Esophagus (tissue), 2 donors: ENCODE measurements at regions not wholly inside any gene's neighbourhood (a gene's known extent, or its start where the extent isn't known, plus 50 kb on each side); places are given as distances from the start of the nearest gene placed in this dataset.

Experiments used
- H3K27ac ChIP-seq, 2 donors: one replicate each; pipeline ENCODE4 v1.5.1; 2013; ENCODE audit warnings: low read depth in 2 of 2, mild to moderate bottlenecking in 2 of 2, inconsistent platforms in 1 of 2, low read length in 1 of 2, moderate library complexity in 1 of 2
- H3K27me3 ChIP-seq, 2 donors: one replicate each; pipeline ENCODE4 v1.6.1; 2013; ENCODE audit warnings: low read length in 2 of 2, control low read depth in 1 of 2, mild to moderate bottlenecking in 1 of 2; ENCODE audit not compliant: insufficient read depth in 2 of 2, control insufficient read depth in 1 of 2
- H3K36me3 ChIP-seq, 2 donors: one replicate each; pipeline ENCODE4 v1.6.1; 2013; ENCODE audit warnings: low read length in 1 of 2; ENCODE audit not compliant: control insufficient read depth in 2 of 2, insufficient read depth in 2 of 2
- H3K4me1 ChIP-seq, 2 donors: one replicate each; pipeline ENCODE4 v1.6.1; 2013; ENCODE audit warnings: low read length in 1 of 2; ENCODE audit not compliant: control insufficient read depth in 2 of 2, insufficient read depth in 2 of 2
- H3K4me3 ChIP-seq, 2 donors: one replicate each; pipeline ENCODE4 v1.5.1; 2013; ENCODE audit warnings: low read length in 2 of 2, mild to moderate bottlenecking in 2 of 2, low read depth in 1 of 2, moderate library complexity in 1 of 2
- H3K9me3 ChIP-seq, 2 donors: one replicate each; pipeline ENCODE4 v1.6.1; 2013; ENCODE audit warnings: mild to moderate bottlenecking in 2 of 2, low read depth in 1 of 2, low read length in 1 of 2, moderate library complexity in 1 of 2; ENCODE audit not compliant: control insufficient read depth in 2 of 2, insufficient read depth in 1 of 2
- WGBS, 2 donors: extraction: QIAGEN DNeasy Blood & Tissue Kit; methylation state at CpG; one replicate each; pipeline ENCODE4 v1.1.7; 2013; 5-methylcytosine and 5-hydroxymethylcytosine counted together
- donor health status: healthy with polysubstance abuse.
- donor health status: Bipolar disorder and iron deficiency.

DNA sequence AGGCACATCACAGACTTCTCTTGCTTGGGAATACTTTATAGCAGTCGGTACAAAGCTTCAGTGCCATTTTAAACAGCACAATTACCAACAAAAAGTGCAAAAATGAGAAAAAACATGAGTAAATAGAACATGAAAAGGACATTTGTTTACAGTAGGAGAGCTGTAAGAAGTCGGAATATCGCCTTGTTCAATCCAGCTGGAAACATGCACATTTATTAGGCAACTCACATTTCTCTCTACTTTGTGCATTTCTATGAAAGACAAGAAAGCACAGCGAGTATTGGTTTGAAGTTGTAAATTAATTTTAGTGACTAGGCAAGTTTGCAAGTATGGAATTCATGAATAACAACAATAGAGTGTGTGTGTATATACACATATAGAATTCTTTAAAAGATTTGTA is 484.7 kb downstream of the DACH1 start:
- no peaks in the 10 kb centered on the region for H3K27me3 ChIP-seq
- H3K36me3 ChIP-seq = no peaks in the 10 kb centered on the region
- H3K27ac ChIP-seq = no peak overlapping the region
- no peak overlapping the region for H3K4me3 ChIP-seq
- WGBS, 2 donors = 67 to 69% methylated on average over 4 of the region's 4 CpGs
- H3K9me3 ChIP-seq = no peaks in the 10 kb centered on the region
- H3K4me1 ChIP-seq = no peaks in the 10 kb centered on the region

- H3K27ac ChIP-seq = no peak overlapping the region
- H3K4me3 ChIP-seq = no peak overlapping the region
- H3K4me1 ChIP-seq = no peaks in the 10 kb centered on the region
- H3K27me3 ChIP-seq = no peaks in the 10 kb centered on the region
- no peaks in the 10 kb centered on the region for H3K36me3 ChIP-seq
- H3K9me3 ChIP-seq = no peaks in the 10 kb centered on the region
- 65 to 78% methylated on average over 2 of the region's 2 CpGs for WGBS, 2 donors
Measured at GRCh38 chr13:71380191-71380590, 486.8 kb downstream of the DACH1 start.

GRCh38 chr13:71378961-71379905 is 487.8 kb downstream of the DACH1 start:
- 16 to 30% methylated on average over 5 of the region's 5 CpGs for WGBS, 2 donors
- Histone ChIP-seq H3K27me3 (no peaks in the 10 kb centered on the region), H3K4me3 (no peak overlapping the region), H3K4me1 (no peaks in the 10 kb centered on the region), H3K9me3 (no peaks in the 10 kb centered on the region), H3K27ac (no peak overlapping the region), H3K36me3 (no peaks in the 10 kb centered on the region)

- H3K9me3 ChIP-seq = no peaks in the 10 kb centered on the region
- H3K4me1 ChIP-seq = no peaks in the 10 kb centered on the region
- WGBS, 2 donors = 62 to 67% methylated on average over 3 of the region's 3 CpGs
- H3K4me3 ChIP-seq = no peak overlapping the region
- H3K36me3 ChIP-seq = no peaks in the 10 kb centered on the region
- H3K27ac ChIP-seq = no peak overlapping the region
- no peaks in the 10 kb centered on the region for H3K27me3 ChIP-seq
Measured at GRCh38 chr13:71374471-71375049, 492.4 kb downstream of the DACH1 start.

DNA sequence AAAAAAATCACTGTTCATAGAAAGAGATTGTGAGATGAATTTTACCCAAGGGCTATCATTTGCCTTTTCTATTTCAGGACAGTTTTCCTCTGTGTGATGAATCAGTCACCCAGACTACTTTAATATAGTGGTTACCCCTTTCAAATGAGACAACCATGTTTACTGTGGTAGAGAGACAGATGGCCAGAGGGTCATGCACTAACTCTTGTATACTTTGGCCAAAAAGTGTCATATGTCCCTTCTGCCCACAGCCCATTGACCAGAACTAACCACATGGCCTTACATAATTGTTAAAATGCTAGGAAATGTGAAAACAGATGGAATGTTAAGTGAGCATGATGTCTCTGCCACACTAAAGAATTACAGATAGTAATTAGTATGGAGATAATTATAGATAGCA is 498.7 kb downstream of the DACH1 start:
- Histone ChIP-seq H3K4me3 (no peak overlapping the region), H3K27ac (no peak overlapping the region), H3K36me3 (no peaks in the 10 kb centered on the region), H3K9me3 (no peaks in the 10 kb centered on the region), H3K4me1 (no peaks in the 10 kb centered on the region), H3K27me3 (no peaks in the 10 kb centered on the region)

DNA sequence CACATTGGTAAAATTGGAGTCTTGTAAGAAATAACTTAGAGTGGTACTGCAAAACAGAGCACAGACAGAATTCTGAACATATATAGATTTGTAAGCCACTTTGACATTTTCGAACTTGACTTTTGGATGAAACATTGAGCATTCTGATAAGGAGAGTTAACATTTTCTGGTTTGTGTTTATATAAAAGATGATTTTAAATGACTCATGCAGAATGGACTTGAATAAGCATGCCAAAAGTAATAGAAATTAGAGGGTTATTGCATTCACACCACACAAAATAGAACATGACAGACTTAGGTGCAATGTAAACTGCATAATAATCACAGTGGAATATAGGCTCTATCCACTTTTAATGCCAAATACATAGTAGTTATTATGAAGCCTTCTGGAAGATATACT is 507.0 kb downstream of the DACH1 start:
- Histone ChIP-seq H3K9me3 (no peaks in the 10 kb centered on the region), H3K36me3 (no peaks in the 10 kb centered on the region), H3K27ac (no peak overlapping the region), H3K4me3 (no peak overlapping the region), H3K4me1 (no peaks in the 10 kb centered on the region), H3K27me3 (no peaks in the 10 kb centered on the region)
- WGBS, 2 donors = 66 to 74% methylated on average over 1 of the region's 1 CpG

GRCh38 chr13:71359641-71360040 is 507.4 kb downstream of the DACH1 start:
- Histone ChIP-seq H3K36me3 (no peaks in the 10 kb centered on the region), H3K4me3 (no peak overlapping the region), H3K4me1 (no peaks in the 10 kb centered on the region), H3K27ac (no peak overlapping the region), H3K27me3 (no peaks in the 10 kb centered on the region), H3K9me3 (no peaks in the 10 kb centered on the region)
- 85 to 89% methylated on average over 4 of the region's 4 CpGs for WGBS, 2 donors

- no peak overlapping the region for H3K4me3 ChIP-seq
- H3K4me1 ChIP-seq = no peaks in the 10 kb centered on the region
- H3K36me3 ChIP-seq = no peaks in the 10 kb centered on the region
- H3K9me3 ChIP-seq = no peaks in the 10 kb centered on the region
- 14 to 31% methylated on average over 1 of the region's 1 CpG for WGBS, 2 donors
- H3K27me3 ChIP-seq = no peaks in the 10 kb centered on the region
- H3K27ac ChIP-seq = no peak overlapping the region
Measured at GRCh38 chr13:71358218-71358617, 508.8 kb downstream of the DACH1 start.

- 90 to 92% methylated on average over 7 of the region's 7 CpGs for WGBS, 2 donors
Measured at GRCh38 chr13:71355010-71355409, 512.0 kb downstream of the DACH1 start.

GRCh38 chr13:71350886-71351285 is 516.1 kb downstream of the DACH1 start:
- H3K27me3 ChIP-seq = no peaks in the 10 kb centered on the region
- no peaks in the 10 kb centered on the region for H3K4me1 ChIP-seq
- H3K9me3 ChIP-seq = no peaks in the 10 kb centered on the region
- H3K4me3 ChIP-seq = no peak overlapping the region
- no peak overlapping the region for H3K27ac ChIP-seq
- 71 to 73% methylated on average over 2 of the region's 2 CpGs for WGBS, 2 donors
- no peaks in the 10 kb centered on the region for H3K36me3 ChIP-seq

More at GRCh38 chr13:71355010-71355409, 512.0 kb downstream of the DACH1 start:
- H3K36me3 ChIP-seq = no peaks in the 10 kb centered on the region
- no peaks in the 10 kb centered on the region for H3K27me3 ChIP-seq
- no peak overlapping the region for H3K4me3 ChIP-seq
- H3K4me1 ChIP-seq = no peaks in the 10 kb centered on the region
- no peaks in the 10 kb centered on the region for H3K9me3 ChIP-seq
- H3K27ac ChIP-seq = no peak overlapping the region
